HFFc6 (cell line): ENCODE measurements at regions not wholly inside any gene's neighbourhood (a gene's known extent, or its start where the extent isn't known, plus 50 kb on each side); places are given as distances from the start of the nearest gene placed in this dataset.
A peak's percentile ranks its signal among the peaks of the same experiment; 100 is the strongest.
"Not testable (repeated sequence)": the region's sequence is repeated elsewhere in the genome, so short reads cannot be mapped to it uniquely, and the experiment has no call there.

Experiments used
- DNase-seq: peaks from one replicate; pipeline ENCODE4 v3.0.0-alpha.2; 2018
- H3K27ac Mint-ChIP-seq: 2 replicates; pipeline ENCODE4 v1.8.0; 2020; ENCODE audit warnings: mild to moderate bottlenecking, mixed read lengths
- H3K27me3 Mint-ChIP-seq: 2 replicates; pipeline ENCODE4 v1.8.0; 2021; ENCODE audit warnings: mild to moderate bottlenecking, moderate library complexity, mixed read lengths; ENCODE audit not compliant: insufficient read depth
- H3K36me3 Mint-ChIP-seq: 2 replicates; pipeline ENCODE4 v1.8.0; 2021; ENCODE audit warnings: low read depth, mixed read lengths
- H3K4me1 Mint-ChIP-seq: 2 replicates; pipeline ENCODE4 v1.8.0; 2020; ENCODE audit warnings: low read depth, mixed read lengths
- H3K4me3 Mint-ChIP-seq: 2 replicates; pipeline ENCODE4 v1.8.0; 2020; ENCODE audit warnings: mild to moderate bottlenecking, moderate library complexity, mixed read lengths
- H3K9me3 Mint-ChIP-seq: 2 replicates; pipeline ENCODE4 v1.8.0; 2020; ENCODE audit warnings: mild to moderate bottlenecking, mixed read lengths
- CTCF ChIP-seq: fragments of 200-600 bp; sonication (generic); IDR thresholded peaks from 2 replicates; pipeline ENCODE4 v1.5.0; 2021; ENCODE audit warnings: antibody characterized with exemption, mild to moderate bottlenecking

GRCh38 chr3:56926243-56926946, 124.6 kb upstream of the ARHGEF3 start:
- Mint-ChIP-seq H3K36me3 (no peaks in the 10 kb centered on the region), H3K4me3 (no peak overlapping the region), H3K27ac (peak overlapping the region; percentile 45), H3K9me3 (no peaks in the 10 kb centered on the region), H3K27me3 (no peaks in the 10 kb centered on the region), H3K4me1 (peaks cover 54% of the 10 kb centered on the region)
- DNase-seq, result peak; percentile 54
- TF ChIP-seq CTCF, result peak; percentile 26; the same call in 1 of the 2 replicates

GRCh38 chr3:56924700-56925099, 123.0 kb upstream of the ARHGEF3 start:
- H3K9me3 Mint-ChIP-seq, H3K36me3 Mint-ChIP-seq, H3K27me3 Mint-ChIP-seq, DNase-seq, H3K4me3 Mint-ChIP-seq, H3K27ac Mint-ChIP-seq: not testable (repeated sequence)
- H3K4me1 Mint-ChIP-seq, result peaks cover 50% of the 10 kb centered on the region

GRCh38 chr3:56923526-56924224, 121.9 kb upstream of the ARHGEF3 start:
- DNase-seq, result peak; percentile 11
- Mint-ChIP-seq H3K27ac (no peak overlapping the region; the same call in 1 of the 2 replicates), H3K4me1 (peaks cover 49% of the 10 kb centered on the region), H3K36me3 (no peaks in the 10 kb centered on the region), H3K4me3 (no peak overlapping the region), H3K9me3 (no peaks in the 10 kb centered on the region), H3K27me3 (no peaks in the 10 kb centered on the region)
- no peak for TF ChIP-seq CTCF

- no peak for TF ChIP-seq CTCF
- peak; percentile 35 for DNase-seq
- H3K4me1 Mint-ChIP-seq, result peaks cover 40% of the 10 kb centered on the region
- peak overlapping the region; percentile 38; the same call in 1 of the 2 replicates for H3K4me3 Mint-ChIP-seq
- H3K36me3 Mint-ChIP-seq, result no peaks in the 10 kb centered on the region
- no peaks in the 10 kb centered on the region for H3K9me3 Mint-ChIP-seq
- peak overlapping the region; percentile 5; the same call in 1 of the 2 replicates for H3K27ac Mint-ChIP-seq
- peaks cover 14% of the 10 kb centered on the region; the same call in 1 of the 2 replicates for H3K27me3 Mint-ChIP-seq
Measured at GRCh38 chr3:56921573-56922453, 120.1 kb upstream of the ARHGEF3 start.

GRCh38 chr3:56919797-56920195, 118.0 kb upstream of the ARHGEF3 start:
- H3K9me3 Mint-ChIP-seq, result no peaks in the 10 kb centered on the region
- H3K4me3 Mint-ChIP-seq, result no peak overlapping the region
- peaks cover 30% of the 10 kb centered on the region for H3K4me1 Mint-ChIP-seq
- no peak overlapping the region for H3K27ac Mint-ChIP-seq
- no peak for DNase-seq
- no peak for TF ChIP-seq CTCF
- peaks cover 16% of the 10 kb centered on the region; the same call in 1 of the 2 replicates for H3K27me3 Mint-ChIP-seq
- H3K36me3 Mint-ChIP-seq, result no peaks in the 10 kb centered on the region
